ENCODE measurements at regions not wholly inside any gene's neighbourhood (a gene's known extent, or its start where the extent isn't known, plus 50 kb on each side); places are given as distances from the start of the nearest gene placed in this dataset.
A peak's percentile ranks its signal among the peaks of the same experiment; 100 is the strongest.
"Not testable (repeated sequence)": the region's sequence is repeated elsewhere in the genome, so short reads cannot be mapped to it uniquely, and the experiment has no call there.

DNA sequence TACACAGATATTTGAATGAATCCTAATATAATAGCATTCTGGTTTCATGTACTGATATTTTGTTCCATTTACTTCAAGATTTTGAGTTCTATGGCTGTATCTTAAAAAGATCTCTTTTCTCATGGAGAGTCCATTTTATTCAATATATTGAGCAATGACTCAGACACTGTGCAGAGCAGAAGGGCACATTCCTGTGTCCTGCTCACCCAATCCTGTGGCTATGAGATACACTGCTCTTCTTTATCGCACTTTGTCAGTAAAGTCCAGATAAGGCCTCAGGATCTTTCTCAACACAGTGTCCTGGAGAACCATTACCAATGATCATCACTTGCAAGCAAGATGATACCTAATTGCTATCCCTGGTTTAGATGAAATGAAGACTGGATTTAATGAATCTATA, 155.0 kb downstream of the CYSLTR2 start:
- no peak for DNase-seq (ENCODE audit: low spot score)

DNA sequence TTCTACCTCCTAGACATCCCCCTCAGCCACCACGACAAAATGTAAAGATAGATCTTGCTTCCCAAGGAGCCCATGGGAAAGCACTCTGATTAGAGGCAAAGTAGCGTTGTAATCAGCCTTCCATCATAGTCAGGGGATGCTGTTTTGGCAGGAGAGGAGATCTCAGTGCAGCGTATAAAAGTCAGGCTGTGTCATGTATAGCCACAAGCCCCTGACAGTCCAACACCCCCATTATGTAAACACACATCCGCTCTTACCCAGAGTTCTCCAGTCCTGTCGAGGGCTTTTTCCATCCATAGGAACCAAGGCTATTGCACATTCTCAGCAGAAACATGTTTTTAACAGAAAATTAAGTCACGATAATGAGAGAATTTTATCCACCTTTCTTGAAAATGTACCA, 156.3 kb downstream of the CYSLTR2 start:
- no peak for DNase-seq (ENCODE audit: low spot score)

DNA sequence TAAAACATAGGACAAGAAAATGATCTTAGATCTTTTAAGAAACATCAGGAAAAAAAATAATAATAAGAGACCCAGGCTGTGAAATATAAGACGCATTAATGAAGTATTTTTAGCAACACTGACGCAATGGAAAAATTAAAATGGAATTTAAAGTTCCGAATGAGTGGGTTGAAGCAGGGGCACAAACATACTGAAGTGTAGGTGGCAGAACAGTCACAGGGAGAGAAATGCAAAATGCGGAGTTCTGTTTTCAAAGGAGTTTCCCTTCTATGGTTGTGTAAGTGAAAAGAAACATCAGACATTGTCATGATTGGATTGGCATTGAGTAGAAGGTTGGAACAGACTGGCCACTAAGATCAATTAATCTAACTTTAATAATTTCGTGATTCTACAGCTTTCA, 159.8 kb downstream of the CYSLTR2 start:
- no peak for DNase-seq (ENCODE audit: low spot score)

DNA sequence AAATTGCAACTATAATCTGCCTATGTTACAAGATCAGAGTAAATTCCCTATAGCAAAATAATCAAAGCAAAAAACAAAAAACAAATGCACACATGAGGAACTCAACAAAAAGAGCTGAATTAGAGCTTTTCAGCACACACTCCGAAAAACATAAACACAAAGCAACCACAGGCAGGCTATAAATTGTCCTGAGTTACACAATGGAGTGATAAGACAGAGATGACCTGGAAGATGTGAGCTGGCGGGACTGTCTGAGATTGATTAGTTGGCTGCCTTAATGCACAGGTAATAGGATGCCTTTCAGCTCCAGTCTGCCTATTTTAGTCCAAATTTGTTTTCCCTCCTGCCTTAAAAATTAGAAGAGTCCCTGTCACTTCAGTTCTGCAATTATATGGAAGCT, 159.0 kb upstream of the FNDC3A start:
- peak; percentile 40 for DNase-seq (ENCODE audit: low spot score)

DNA sequence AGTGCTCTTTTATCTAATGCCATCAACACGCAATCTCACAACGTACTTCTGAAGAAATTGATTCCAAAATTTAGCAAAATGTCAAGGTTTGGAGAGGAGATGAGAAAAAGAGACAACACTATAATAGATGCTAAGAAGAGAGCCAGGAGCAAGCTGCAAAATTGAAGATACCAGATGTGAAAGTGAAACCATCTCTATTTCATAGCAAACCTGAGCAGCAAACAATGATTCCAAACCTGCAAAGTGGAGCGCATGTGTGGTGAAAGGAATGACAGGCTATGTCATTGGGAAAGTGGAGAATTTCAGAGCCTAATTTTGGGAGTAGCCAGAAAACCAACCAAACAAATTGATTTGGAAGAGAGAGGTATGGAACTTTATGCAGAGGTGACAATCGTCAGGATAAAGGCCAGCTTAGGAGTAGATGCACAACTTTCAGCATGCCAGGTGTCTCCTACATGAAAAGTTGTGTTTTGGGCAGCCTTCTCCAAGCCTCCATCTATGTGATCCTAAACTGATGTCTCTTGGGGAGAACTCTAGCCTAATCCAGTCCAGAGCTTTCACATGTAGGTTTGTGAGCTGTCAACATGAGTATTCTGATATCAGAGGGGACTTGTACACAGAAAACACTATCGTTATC, 158.4 kb upstream of the FNDC3A start:
- no peak for DNase-seq (ENCODE audit: low spot score)

DNA sequence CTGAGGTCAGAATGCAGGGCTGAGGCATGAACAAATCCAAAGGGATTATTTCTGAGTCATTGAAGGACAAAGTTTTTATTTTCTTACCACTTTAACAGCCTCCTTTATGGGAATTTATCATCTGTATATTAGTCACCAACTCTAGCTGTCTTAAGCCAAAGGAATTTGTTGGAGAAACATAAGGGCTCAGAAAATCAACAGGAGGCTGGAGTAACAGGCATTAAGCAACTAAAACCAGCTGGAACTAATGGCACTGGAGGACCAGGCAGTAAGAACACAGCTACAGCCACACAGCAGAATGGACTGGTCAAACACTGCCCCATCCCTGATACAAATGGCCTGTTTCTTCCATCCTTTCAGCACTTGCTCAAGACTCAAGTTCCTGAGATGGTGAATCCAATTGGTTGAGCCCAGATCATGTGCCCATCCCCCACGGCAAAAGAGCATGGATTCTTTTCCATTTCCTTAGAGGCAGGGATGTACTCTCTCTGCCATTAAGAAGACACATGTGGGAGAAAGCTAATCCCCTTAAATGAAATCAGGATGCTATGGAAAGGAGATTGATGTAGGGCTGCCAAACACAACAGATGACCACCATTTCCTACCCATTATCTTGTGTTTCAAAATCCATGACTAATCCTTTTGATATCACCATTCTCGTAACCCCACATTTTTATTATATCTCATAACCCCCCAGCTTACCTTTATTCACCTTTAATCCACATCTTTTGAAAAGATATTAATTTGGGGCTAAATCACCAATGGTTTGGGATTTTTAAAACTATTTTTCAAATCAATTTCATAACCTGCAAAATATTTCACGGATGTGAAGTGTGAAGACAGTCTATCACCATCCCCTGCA, 157.0 kb upstream of the FNDC3A start:
- DNase-seq (ENCODE audit: low spot score): peak; percentile 92

DNA sequence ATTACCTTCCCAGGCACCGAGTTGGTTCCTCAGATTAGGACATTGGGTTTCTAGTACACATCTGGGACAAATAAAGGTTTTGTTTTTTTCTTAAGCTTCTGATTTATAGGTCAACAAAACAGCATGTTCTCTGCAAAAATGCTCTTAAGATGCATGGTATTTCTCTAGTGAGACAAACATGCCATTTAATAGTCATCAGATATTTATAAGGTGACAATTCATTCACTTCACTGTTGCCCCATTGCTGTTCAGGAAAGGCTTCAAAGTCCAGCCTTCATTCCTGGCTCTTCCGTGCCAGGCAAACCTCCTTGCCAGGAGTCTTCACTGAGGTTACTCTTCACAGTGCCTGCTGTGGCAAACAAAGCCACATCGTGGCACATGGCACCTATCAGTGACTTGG, 156.3 kb upstream of the FNDC3A start:
- no peak for DNase-seq (ENCODE audit: low spot score)

DNA sequence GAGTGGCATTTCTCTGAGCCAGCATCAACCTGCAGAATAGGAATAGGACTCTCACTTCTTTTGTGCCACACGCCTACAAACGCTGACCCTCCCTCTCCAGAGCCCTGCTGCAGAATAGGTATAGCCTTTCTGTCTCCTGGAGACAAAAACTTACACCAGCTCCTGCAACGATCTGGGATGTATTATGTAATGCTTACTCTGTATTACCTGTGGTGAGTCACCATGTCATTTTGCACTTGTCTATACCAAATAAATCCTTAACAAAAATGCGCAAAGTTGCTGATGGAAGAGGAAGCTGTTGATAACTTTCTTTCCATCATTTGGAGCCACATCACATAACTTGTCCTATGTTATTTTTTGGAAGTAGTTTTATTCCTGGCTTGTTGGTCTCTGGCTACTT, 155.8 kb upstream of the FNDC3A start:
- DNase-seq (ENCODE audit: low spot score): no peak

DNA sequence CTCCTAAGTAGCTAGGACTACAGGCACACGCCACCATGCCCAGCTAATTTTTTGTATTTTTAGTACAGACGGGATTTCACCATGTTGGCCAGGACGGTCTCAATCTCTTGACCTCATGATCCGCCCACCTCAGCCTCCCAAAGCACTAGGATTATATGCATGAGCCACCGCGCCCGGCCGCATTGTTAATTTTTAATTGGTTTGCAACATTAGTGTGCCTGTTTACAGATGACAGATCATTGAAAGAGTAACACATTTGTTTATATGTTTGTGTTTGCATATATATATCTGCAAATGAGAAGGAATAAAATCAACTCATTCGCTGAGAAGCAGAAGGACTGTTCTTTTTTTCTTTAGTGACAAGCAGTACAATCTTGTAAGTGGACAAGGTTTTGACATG, 152.2 kb upstream of the FNDC3A start:
- not testable (repeated sequence) for DNase-seq (ENCODE audit: low spot score)

DNA sequence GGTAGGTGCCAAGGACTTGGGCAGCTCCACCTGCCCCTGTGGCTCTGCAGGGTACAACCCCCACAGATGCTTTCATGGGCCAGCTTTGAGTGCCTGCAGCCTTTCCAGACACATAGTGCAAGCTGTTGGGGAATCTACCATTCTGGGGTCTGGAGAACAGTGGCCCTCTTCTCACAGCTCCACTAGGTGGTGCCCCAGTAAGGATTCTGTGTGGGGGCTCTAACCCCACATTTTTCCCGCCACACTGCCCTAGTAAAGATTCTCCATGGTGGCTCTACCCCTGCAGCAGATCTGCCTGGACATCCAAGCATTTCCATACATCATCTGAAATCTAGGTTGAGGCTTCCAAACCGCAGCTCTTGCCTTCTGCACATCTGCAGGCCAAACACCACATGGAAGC, 149.7 kb upstream of the FNDC3A start:
- no peak for DNase-seq (ENCODE audit: low spot score)

DNA sequence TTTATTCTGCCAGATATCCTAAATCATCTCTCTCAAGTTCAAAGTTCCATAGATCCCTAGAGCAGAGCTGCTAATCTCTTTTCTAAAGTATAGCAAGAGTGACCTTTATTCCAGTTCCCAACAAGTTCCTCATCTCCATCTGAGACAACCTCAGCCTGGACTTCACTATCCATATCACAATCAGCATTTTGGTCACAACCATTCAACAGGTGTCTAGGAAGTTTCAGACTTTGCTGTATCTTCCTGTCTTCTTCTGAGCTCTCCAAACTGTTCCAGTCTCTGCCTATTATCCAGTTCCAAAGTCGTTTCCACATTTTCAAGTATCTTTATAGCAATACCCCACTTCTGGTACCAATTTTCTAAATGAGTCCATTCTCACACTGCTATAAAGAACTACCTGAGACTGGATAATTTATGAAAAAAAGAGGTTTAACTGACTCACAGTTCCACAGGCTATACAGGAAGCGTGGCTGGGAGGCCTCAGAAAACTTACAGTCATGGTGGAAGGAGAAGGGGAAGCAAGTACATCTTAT, 148.7 kb upstream of the FNDC3A start:
- DNase-seq (ENCODE audit: low spot score): not testable (repeated sequence)

DNA sequence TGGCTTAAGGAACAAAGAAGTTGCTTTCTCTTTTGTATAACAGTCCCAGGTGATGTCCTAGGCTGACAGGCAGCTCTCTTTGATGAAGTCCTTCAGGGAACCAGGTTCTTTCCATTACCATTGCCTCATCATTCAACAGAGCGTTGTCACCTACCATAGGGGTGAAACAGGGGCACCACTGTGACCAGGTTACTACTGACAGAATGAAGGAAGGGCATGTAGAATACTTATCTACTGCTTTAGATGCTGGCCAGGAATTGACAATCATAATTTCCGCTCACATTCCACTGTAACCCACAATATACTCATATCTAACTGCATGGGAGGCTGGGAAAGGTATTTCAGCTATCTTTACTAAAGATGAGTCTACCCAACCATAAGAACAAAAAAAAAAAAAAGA, 148.0 kb upstream of the FNDC3A start:
- no peak for DNase-seq (ENCODE audit: low spot score)

DNA sequence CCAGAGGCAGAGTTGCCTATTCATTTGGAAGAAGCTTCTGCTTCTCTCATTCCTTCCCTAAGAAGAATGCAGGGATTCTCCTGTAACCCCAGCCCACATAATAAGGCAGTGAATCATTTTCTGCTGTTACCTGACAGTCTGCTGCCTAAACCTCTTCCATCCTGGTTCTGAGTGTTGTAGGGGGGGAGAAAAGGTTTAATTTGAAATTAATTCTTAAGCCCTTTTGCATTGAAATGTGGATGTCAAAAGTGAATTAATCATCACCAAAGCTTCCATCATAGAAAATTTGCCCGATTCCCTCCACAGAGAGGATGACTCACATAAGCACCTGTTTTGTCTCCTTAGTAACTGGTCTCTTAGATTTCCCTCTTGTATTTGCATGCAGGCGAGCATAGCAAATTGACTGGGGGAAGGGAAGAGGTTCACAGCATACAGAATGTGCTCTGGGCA, 146.7 kb upstream of the FNDC3A start:
- peak; percentile 31 for DNase-seq (ENCODE audit: low spot score)

DNA sequence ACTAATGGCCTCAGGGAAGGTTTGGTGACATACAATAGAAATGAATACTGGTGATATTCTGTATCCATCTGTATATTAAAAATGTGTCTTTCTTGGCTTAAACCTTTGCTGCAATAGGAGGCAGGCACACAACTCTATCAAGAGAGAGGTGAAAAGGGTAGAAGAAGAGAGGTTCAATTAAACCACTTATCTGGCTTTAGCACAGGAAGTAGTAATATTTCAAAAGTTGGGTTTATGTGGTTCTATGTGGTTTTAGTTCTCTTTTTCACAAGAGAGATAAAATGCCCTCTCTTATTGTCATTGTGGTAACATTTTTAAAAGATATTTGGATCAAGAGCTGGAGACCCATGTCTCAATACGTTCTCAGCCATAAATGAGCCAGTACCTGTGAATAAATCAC, 146.2 kb upstream of the FNDC3A start:
- DNase-seq (ENCODE audit: low spot score): no peak

DNA sequence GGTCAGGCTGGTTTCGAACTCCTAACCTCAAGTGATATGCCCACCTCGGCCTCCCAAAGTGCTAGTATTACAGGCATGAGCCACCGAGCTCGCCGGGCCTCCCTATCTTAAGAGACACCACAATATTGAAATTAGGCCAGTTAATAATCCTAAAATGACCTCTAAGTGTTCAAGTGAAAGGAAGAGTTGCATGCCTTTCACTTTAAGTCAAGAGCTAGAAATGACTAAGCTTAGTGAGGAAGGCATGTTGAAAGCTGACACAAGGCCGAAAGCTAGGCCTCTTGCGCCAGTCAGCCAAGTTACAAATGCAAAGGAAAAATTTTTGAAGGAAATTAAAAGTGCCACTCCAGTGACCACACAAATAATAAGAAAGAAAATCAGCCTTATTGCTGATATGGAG, 144.5 kb upstream of the FNDC3A start:
- DNase-seq (ENCODE audit: low spot score): no peak

DNA sequence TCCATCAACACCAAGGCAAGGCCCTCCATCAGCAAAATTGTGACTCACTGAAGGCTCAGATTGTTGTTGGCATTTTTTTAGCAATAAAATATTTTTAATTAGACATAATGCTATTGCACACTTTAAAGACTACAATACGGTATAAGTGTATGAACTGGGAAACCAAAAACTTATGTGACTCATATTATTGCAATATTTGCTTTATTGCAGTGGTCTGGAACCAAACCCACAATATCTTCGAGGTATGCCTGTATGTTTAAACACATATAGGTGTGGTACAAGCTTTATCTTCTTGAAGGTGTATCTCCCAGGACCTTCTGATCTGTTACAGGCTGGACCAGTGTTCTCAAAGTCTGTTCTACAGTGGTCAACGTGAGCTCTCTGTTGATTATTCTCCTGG, 142.3 kb upstream of the FNDC3A start:
- no peak for DNase-seq (ENCODE audit: low spot score)

DNA sequence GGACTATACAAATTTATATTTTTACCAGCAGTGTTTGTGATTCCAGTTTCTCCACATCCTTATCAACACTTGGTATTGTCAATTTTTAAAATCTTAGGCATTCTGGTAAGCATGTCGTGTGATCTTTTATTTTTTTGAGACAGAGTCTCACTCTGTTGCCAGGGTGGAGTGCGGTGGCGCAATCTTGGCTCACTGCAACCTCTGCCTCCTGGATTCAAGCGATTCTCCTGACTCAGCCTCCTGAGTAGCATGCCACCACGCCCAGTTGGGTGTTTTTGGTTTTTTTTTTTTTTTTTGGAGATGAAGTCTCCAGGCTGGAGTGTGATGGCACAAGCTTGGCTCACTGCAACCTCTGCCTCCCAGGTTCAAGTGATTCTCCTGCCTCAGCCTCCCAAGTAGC, 140.4 kb upstream of the FNDC3A start:
- not testable (repeated sequence) for DNase-seq (ENCODE audit: low spot score)

DNA sequence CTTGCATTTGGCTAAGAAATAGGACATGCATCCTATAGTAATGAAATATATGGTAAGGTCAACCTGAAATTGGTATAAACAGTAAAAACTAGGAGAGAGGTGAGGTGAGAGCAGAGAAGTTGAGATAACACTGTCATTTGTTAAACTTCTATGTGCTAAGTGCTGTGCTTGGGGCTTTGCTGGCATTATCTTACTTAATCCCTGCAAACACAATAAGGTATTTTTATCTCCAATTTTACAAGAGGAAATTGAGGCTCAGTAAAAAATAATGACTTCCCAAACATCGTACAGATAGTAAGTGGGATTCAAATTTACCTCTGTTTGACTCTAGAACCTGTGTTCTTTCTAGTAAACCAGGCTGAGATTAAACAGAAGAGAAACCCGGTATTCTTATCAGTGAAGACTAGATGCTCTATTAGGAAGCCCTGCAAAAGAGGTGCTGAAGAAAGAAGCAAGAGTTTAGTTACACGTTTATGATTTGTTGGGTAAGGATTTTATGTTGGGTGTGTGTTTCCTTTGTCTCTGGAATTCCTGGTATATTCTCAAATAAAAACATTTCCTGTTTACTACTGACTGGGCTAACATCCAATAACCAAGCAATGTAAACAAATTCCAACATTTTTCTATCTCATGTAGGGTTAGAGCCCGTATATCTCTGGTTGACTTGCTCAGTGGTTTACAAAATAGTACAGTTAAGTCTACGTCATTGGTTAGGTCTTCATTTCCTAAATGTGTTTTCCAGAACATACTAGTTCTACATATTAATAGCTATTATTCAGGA, 137.3 kb upstream of the FNDC3A start:
- DNase-seq (ENCODE audit: low spot score): peak; percentile 17

DNA sequence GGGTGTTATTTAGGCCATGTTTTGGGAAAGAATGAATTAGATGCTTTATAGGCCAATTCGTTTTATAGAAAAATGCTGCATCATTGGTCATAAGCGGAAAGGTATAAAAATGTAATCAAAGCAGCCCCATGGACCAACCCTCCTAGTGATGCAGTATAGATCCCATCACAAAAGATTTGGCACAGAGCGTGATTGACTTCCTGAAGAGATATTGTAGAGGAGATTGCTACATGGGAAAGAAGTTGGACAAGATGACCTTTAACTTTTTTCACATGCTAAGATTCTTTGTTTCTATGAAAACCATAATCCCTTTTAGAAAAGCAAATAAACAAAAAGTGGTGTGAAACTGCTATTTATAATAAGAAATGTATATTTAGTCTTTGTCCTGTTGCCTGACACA, 136.5 kb upstream of the FNDC3A start:
- no peak for DNase-seq (ENCODE audit: low spot score)

DNA sequence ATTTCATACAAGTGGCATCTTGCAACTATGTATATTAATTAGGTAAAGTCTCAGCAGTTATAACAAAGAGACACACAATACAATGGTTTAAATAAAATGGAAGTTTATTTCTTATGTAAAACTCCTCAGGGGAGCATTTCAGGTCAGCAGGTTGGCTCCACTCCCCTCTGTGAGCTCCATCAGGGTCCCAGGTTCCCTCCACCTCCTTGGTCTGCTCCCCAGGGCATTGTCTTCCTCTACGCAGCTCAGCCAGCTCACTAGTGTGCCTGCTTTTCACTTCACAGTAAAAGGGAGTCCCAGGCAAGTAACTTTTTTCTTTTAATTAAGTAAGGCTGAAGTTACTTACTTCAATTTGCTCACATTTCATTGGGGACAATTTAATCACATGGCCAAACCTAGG, 135.3 kb upstream of the FNDC3A start:
- DNase-seq (ENCODE audit: low spot score): no peak

DNA sequence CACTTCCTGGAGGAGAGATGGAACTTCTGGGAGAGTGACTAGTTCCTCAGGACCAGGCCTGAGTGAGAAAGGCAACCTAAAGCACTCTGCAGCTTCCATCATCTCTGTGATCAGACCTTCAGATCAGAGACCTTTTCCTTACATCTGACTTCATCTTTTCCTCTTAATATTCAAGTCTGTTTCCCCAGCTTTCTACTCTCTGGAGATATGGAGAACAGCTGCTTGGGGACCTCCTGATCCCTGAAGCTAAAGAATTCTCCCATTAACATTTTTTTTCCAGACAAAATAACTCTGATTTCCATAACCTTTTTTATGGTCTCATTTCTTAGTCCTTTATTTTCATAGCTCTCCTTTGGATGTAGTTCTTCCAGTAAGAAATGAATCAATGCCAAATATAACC, 133.4 kb upstream of the FNDC3A start:
- DNase-seq (ENCODE audit: low spot score): no peak

DNA sequence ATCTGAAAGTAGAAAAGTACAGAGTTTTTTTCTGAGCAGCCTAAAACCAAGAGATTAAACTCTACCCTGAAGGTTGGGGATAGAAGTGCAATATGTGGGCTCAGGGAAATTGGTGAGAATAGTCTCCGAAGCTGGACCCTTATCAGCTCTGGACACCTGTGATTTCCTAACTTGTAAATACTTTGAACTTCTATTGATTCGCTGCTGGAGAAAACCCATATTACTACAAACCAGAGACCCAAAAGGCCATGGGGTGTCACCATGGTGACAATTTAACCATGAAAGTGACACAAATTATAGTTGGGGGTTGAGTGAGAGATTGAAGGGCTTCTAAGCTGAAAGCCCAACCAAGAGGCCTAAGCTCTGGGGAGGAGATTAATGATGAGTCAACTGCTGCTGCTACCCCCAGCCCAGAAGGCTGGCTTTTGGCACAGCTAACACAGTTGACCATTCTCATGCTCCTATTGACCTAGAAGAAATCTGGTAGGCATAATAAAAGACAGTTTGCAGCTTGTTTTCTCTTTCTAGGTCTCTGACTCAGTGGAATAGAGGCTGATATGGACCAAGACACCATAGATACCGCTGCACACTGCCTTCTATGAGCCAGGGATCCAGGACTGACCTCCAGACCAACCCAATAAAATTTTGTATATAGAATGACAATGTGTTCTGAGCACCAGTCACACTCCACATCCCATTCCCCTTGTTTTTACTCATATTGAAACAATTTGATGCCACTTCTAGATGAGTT, 131.9 kb upstream of the FNDC3A start:
- DNase-seq (ENCODE audit: low spot score): no peak

Measured in A172 (cell line).